ENCODE measurements at regions not wholly inside any gene's neighbourhood (a gene's known extent, or its start where the extent isn't known, plus 50 kb on each side); places are given as distances from the start of the nearest gene placed in this dataset.

DNA sequence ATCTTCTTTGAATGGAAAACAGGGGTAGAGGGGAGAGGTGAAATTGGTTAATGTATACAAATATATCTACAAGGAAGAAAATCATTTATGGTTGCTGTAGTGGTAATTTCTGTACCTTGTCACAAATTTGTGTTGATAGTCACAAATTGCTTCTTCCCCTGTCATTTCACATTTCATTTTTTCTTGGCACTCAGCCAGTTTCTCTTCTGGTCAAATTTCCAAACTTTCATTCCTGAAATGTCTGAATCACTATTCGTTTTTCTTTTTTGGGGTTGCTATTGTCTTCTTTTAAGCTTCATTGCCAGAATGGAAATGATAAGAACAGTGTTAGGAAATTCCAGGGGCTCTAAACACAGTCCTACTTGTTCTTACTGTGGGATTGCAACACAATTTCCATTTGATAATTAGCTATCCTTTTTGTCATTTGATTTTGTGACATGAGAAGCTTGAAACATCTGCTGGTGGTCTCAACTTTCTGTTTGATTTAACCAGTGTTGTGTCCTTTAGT, 136.0 kb upstream of the GCFC2 start:
- TF ChIP-seq, protein P1, sequence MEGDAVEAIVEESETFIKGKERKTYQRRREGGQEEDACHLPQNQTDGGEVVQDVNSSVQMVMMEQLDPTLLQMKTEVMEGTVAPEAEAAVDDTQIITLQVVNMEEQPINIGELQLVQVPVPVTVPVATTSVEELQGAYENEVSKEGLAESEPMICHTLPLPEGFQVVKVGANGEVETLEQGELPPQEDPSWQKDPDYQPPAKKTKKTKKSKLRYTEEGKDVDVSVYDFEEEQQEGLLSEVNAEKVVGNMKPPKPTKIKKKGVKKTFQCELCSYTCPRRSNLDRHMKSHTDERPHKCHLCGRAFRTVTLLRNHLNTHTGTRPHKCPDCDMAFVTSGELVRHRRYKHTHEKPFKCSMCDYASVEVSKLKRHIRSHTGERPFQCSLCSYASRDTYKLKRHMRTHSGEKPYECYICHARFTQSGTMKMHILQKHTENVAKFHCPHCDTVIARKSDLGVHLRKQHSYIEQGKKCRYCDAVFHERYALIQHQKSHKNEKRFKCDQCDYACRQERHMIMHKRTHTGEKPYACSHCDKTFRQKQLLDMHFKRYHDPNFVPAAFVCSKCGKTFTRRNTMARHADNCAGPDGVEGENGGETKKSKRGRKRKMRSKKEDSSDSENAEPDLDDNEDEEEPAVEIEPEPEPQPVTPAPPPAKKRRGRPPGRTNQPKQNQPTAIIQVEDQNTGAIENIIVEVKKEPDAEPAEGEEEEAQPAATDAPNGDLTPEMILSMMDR (IDR thresholded peaks at IDR 0.05) = no peak
- no peak for TF ChIP-seq POLR2A (IDR thresholded peaks at IDR 0.05)
- no peak for TF ChIP-seq EP300 (IDR thresholded peaks at IDR 0.05)
